Raji (cell line): ENCODE measurements at regions not wholly inside any gene's neighbourhood (a gene's known extent, or its start where the extent isn't known, plus 50 kb on each side); places are given as distances from the start of the nearest gene placed in this dataset.

Source experiments
- POLR2A ChIP-seq: IDR thresholded peaks from 2 replicates; pipeline ENCODE4 v1.6.1; 2011; ENCODE audit warnings: low read depth, low read length, control low read depth; ENCODE audit not compliant: insufficient read depth

GRCh38 chr17:51491416-51491815, 231.1 kb downstream of the UTP18 start:
- no peak for TF ChIP-seq POLR2A

DNA sequence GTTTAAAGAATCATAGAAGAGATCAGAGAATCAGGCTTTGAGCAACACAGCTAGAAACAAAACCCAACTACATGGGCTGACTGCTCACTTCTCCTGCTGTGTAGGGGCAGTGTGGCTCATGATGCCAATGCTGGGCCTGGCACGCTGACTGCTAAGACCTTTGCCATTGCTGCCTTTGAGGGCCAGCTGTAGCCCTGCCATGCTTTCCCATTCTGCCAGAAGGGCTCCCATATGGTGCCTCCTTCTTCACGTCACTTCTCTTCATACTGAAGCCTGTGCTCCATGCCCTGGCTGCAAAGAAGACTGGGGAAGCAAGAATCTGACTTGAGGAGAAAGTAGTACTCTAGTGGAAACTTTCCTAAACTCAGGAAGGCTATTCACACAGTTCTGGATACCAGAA, 232.9 kb downstream of the UTP18 start:
- no peak for TF ChIP-seq POLR2A

DNA sequence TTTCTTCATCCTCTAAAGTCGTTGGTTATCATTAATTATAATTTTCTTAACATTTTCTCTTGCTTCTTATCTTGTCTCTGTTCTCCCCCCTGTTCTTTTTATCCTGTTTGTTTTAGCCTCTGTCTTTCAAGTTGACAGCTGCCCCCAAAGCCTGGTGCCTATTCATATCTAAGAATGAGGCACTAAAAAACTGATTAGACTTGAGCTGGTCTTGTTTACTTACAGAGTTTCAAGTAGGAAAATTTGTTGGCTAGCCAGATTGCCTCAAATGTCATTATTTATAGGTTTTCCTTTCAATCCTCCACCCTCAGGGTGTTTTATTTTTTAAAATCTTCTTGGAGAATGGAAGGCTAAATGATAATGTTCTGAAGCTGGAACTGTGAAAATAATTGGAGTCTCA, 236.0 kb downstream of the UTP18 start:
- TF ChIP-seq POLR2A = no peak

DNA sequence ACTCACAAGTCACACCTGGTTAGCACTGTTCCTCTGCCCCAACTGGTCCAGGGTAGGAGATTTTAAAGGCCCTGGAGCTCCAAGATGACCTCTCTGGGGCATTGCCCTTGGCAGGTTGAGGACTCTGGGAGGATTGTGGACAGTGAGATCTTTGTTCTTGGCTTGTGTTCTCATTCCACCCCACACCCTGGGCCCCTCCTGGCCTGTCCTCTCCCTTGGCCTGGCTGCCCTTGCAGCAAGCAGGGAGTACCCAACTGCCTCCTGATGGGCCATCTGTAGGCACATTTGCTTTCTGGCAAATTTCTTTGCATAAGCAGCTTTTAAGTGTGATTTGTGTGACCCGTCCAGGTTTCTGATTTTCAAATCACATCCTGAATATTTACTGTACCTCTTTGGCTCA, 239.6 kb downstream of the UTP18 start:
- no peak for TF ChIP-seq POLR2A

DNA sequence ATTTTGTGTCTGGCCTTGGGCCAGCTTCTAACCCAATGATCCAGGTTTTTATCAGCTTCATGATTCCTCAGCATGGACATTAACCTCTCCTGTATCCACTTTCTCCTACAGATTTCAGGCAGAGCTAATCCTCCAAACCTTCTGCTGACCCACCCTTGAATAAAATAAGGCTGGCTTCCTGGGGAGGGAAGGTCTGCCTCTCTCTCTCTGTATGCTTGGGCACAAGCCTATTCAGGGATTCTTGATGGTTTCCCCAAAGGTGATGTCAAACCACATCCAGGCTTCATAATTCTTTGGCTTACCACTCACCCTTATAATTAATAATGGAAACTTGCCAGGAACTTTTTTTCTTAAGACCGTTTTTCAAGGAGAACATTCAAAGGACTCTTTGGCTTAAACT, 240.1 kb downstream of the UTP18 start:
- TF ChIP-seq POLR2A = no peak

DNA sequence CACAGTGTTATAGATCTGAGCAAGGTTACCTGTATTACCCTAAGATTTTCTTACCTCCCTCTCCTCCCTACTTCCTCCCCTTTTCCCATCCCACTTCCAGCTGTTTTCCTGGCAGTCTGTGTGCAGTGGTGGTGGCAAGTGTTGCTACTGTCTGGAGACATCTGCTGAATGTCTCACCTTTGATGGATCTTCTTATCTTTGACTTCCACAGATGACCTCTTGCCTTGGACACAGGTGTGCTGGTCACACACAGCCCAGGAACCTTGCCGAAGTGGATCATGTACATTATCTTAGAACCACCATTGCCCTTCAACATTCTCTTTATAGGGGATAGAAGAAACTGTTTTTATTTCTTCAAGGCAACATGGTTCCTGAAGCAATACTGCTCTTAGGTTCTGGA, 245.1 kb downstream of the UTP18 start:
- no peak for TF ChIP-seq POLR2A

- TF ChIP-seq POLR2A = no peak
These were observed 247.1 kb downstream of the UTP18 start for GRCh38 chr17:51507444-51507843.

DNA sequence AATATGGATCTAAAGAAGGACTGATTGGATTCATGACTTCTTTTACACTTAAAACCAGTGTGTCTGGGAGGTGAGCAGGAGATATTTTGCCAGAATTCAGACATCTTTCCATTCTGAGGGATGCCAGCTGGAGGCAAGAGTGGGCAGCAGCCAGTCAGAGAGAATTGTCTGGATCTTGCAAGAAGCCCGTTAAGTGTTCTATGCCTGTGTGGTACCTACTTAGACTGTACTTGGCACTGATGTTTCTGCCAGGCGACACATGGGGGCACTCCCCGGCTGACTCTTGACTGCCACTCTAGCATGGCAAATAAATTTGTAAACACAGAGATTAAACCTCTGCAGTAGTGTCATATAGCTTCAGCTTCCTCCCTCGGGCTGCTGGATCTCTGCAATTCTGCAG, 247.7 kb downstream of the UTP18 start:
- no peak for TF ChIP-seq POLR2A

DNA sequence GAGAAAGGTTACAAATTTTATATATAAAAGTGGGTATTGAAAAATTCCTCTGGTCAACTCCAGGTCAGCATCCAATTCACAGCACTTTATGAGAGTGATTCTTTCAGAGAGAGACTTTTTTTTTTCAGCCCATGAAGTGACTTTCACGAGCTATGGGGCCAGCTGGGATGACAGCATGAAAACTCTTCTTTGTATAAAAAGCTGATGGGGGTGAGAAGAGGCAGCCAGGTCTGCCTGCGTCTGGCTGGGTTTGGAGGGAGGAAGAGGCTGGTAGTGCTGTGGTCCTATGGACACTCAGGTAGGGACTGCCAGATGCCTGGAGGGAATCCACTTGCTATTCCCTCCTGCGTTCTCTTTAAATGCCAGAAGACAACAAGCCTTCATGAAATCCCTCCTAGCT, 250.6 kb downstream of the UTP18 start:
- no peak for TF ChIP-seq POLR2A

DNA sequence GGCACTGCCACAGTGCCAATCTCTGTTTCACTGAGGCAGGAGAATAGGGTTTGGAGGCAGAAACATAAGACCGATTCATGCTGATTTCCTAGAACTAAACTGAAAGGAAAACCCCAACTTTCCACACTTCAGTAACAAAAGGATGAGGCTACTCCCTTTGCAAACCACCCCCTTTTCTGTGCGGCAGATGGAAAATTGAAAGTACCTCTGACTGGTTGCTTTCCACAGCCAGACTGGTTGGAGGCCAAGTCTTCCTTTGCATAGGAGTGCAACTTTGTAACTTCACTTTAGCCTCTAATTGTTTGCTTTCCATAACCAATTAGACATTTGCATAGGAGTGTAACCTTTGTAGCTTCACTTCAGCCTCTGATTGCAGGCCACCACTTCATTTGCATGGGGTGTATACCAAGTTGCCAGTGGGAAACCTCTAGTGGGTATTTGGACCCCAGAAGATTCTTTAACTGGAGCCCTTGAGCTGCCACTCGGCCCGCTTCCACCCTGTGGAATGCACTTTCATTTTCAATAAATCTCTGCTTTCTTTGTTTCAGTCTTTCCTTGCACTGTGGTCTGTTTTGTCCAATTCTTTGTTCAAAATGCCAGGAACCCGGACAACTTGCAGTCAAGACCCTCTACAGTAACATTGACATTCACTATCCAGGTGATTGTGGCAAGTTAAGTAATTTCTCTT, 252.0 kb downstream of the UTP18 start:
- TF ChIP-seq POLR2A = no peak

- no peak for TF ChIP-seq POLR2A
These were observed 256.6 kb downstream of the UTP18 start for GRCh38 chr17:51516924-51517323.

DNA sequence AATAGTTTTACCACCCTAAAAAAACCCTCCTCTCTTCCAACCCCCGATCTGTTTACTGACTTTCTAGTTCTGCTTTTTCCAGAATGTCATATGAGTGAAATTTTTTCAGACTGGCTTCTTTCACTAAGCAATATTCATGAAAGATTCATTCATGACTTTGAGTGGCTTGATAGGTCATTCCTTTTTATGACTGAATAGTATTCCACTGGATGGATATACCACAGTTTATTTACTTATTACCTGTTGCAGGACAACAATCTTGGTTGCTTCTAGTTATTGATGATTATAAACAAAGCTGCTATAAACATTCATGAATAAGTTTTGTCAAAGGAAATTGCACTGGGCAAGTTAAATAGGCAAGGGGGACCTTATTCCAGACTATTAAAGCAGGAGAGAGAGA, 264.2 kb downstream of the UTP18 start:
- TF ChIP-seq POLR2A = no peak

GRCh38 chr17:51526507-51526906, 266.2 kb downstream of the UTP18 start:
- TF ChIP-seq POLR2A = no peak

DNA sequence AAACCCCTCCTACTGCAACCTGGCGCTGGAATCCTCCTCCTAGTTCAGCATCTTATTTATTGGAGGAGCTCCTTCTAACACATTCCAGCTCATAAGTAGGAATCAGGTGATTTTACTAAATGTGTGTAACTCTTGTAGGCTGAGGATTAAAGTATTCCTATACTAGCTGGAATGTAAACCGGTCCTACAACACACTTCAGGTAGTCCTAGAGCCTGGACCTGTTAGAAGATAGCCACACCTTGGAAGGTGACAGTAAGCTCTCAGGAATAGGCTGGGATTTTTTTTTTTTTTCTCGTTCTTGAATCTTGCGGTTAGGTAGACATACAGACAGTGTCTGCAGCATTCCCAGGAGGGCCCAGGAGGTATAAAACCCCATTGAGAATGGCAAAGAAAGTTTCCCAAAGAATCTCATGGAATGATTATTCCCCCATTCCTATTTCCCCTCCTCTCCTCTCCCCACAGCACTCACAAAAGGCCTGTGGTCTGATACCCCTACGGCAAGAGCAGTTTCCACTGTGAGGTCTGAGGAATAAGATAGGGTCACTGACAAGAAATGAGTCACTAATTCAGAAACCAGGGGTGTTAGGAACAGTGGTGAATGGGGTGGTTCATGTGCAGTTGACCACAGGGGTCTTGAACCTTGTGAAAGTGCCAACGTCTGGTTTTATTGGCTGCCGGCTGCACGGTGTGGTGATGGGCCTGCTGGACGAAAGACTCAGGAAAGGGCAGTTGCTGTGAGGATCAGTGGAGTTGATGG, 267.1 kb downstream of the UTP18 start:
- TF ChIP-seq POLR2A = no peak

DNA sequence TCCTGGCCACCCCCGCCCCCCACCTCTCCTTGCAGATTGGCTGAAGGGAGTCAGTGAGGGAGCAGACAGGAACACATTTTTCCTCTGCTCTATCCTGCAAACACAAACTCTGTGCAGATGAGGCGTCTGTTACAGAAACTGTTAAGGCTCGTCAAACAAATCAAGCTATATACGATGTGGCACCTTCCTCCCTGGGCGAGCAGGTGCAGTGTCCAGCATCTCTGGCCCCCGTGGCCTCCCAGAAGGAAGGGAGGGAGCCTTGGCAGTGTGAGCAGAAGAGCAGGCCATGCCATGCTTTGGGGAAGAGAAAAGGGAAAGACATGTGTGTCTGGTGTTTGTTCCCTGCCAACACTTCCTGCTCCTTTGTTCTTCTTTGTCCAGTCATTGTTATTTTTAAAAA, 267.8 kb downstream of the UTP18 start:
- TF ChIP-seq POLR2A = no peak

GRCh38 chr17:51533219-51533618, 272.9 kb downstream of the UTP18 start:
- no peak for TF ChIP-seq POLR2A

DNA sequence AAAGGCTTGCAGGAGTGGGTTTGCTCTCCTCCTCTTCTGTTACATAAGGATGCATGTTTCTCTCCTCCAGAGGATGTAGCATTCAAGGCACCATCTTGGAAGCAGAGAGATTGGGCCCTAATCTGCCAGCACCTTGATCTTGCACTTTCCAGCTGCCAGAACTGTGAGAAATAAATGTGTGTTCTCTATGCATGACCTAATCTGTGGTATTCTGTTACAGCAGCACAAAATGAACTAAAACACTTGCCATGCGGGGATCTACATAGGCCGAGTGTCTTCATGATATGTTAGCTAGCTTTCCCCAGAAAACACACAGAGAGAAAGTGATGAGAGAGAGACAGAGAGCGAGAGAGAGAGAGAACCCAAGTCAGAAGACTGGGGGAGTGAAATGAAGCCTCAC, 273.5 kb downstream of the UTP18 start:
- TF ChIP-seq POLR2A = no peak
